Upper lobe of left lung (tissue), 6 donors: ENCODE measurements at regions not wholly inside any gene's neighbourhood (a gene's known extent, or its start where the extent isn't known, plus 50 kb on each side); places are given as distances from the start of the nearest gene placed in this dataset.
A peak's percentile ranks its signal among the peaks of the same experiment; 100 is the strongest.

Source experiments
- ATAC-seq, 2 donors: fragments of 200-7000 bp; cut with Tn5 transposase; one replicate each; pipeline ENCODE4 v1.9.1; 2022; ENCODE audit warnings: mild to moderate bottlenecking in 2 of 2, moderate library complexity in 2 of 2; ENCODE audit not compliant: low FRiP score in 2 of 2
- DNase-seq, 2 donors: peaks; one replicate each; pipeline ENCODE4 v3.0.0-alpha.2; 2019 to 2020
- H3K27ac ChIP-seq, 4 donors: fragments of 200-600 bp; sonication (generic); one replicate each; pipeline ENCODE4 v1.5.1; 2016 to 2019
- H3K27me3 ChIP-seq, 4 donors: fragments of 200-600 bp; sonication (generic); one replicate each; pipeline ENCODE4 v1.5.1; 2017 to 2019
- H3K36me3 ChIP-seq, 4 donors: fragments of 200-600 bp; sonication (generic); one replicate each; pipeline ENCODE4 v1.5.1; 2016 to 2019
- H3K4me1 ChIP-seq, 4 donors: fragments of 200-600 bp; sonication (generic); one replicate each; pipeline ENCODE4 v1.5.1; 2018 to 2019
- H3K4me3 ChIP-seq, 4 donors: fragments of 200-600 bp; sonication (generic); one replicate each; pipeline ENCODE4 v1.5.1; 2017 to 2019; ENCODE audit warnings: mild to moderate bottlenecking in 2 of 4, moderate library complexity in 1 of 4
- H3K9me3 ChIP-seq, 4 donors: fragments of 200-600 bp; sonication (generic); one replicate each; pipeline ENCODE4 v1.5.1; 2018 to 2019
- EP300 ChIP-seq, 4 donors: sonication (generic); formaldehyde crosslinking; IDR thresholded peaks; one replicate each; pipeline ENCODE4 v1.5.1; 2017; ENCODE audit warnings: antibody characterized with exemption in 4 of 4, control low read depth in 2 of 4
- POLR2A ChIP-seq, 4 donors: fragments of 450-650 bp; IDR thresholded peaks; one replicate each; pipeline ENCODE4 v1.5.1; 2016 to 2017; ENCODE audit warnings: antibody characterized with exemption in 4 of 4, mild to moderate bottlenecking in 2 of 4
- POLR2AphosphoS5 ChIP-seq, 2 donors: sonication (generic); formaldehyde crosslinking; IDR thresholded peaks; one replicate each; pipeline ENCODE4 v1.5.1; 2017; ENCODE audit warnings: antibody characterized with exemption in 2 of 2
- WGBS, 2 donors: methylation state at CpG; one replicate each; pipeline ENCODE4 v1.1.5; 2017 to 2018; 5-methylcytosine and 5-hydroxymethylcytosine counted together
- TF ChIP-seq, protein P1 (sequence below), 6 experiments: fragments of 450-650 bp in 4 of 6; fragments of 200-600 bp in 2 of 6; sonication (generic) in 2 of 6; IDR thresholded peaks; one replicate each; pipeline ENCODE4 v1.5.1; 2016 to 2019; ENCODE audit warnings: antibody characterized with exemption in 6 of 6
- donor health status: DM: no; HTN: no; CAD: no; lungs with moderate emphysema.
- donor health status: DM: no; HTN: yes; CAD: no; lungs with severe emphysema.

GRCh38 chr1:60978421-60979357 is 103.7 kb upstream of the NFIA start:
- no peaks in the 10 kb centered on the region for H3K4me1 ChIP-seq
- peak in 1 of 2 donors; percentile 36 for DNase-seq

DNA sequence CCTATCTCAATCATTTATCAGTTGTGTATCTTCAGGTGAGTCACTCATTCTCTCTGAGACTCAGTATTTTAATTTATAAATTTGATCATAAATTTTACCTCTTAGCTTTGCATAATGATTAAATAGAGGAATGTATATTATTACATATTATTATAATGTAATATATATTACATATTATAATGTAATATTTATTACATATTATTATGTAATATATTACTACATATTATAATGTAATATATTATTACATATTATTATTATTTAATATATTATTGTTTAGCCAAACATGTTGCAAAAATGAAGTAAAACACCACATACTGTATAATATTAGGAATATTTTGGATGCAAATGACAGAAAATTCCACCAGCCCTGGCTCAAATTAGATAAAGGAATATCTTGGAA is 104.7 kb upstream of the NFIA start:
- H3K27ac ChIP-seq, result no peak overlapping the region
- DNase-seq (no peak), ATAC-seq (no peak)
- no peaks in the 10 kb centered on the region for H3K36me3 ChIP-seq
- H3K9me3 ChIP-seq, result no peaks in the 10 kb centered on the region
- TF ChIP-seq POLR2A (IDR thresholded peaks at IDR 0.05), result no peak
- H3K4me3 ChIP-seq, result no peak overlapping the region
- no peaks in the 10 kb centered on the region for H3K27me3 ChIP-seq
- no peaks in the 10 kb centered on the region for H3K4me1 ChIP-seq

More at GRCh38 chr1:60978421-60979357, 103.7 kb upstream of the NFIA start:
- Histone ChIP-seq H3K27me3 (no peaks in the 10 kb centered on the region), H3K27ac (no peak overlapping the region), H3K9me3 (no peaks in the 10 kb centered on the region), H3K4me3 (no peak overlapping the region), H3K36me3 (no peaks in the 10 kb centered on the region)
- WGBS, 2 donors, result 48 to 59% methylated on average over 4 of the region's 4 CpGs
- TF ChIP-seq POLR2A (IDR thresholded peaks at IDR 0.05), result no peak
- TF ChIP-seq, protein P1, sequence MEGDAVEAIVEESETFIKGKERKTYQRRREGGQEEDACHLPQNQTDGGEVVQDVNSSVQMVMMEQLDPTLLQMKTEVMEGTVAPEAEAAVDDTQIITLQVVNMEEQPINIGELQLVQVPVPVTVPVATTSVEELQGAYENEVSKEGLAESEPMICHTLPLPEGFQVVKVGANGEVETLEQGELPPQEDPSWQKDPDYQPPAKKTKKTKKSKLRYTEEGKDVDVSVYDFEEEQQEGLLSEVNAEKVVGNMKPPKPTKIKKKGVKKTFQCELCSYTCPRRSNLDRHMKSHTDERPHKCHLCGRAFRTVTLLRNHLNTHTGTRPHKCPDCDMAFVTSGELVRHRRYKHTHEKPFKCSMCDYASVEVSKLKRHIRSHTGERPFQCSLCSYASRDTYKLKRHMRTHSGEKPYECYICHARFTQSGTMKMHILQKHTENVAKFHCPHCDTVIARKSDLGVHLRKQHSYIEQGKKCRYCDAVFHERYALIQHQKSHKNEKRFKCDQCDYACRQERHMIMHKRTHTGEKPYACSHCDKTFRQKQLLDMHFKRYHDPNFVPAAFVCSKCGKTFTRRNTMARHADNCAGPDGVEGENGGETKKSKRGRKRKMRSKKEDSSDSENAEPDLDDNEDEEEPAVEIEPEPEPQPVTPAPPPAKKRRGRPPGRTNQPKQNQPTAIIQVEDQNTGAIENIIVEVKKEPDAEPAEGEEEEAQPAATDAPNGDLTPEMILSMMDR (IDR thresholded peaks at IDR 0.05), result peak in 5 of 6 experiments; percentile 31 to 55 (median 50)
- ATAC-seq, result peak; percentile 65 to 72

DNA sequence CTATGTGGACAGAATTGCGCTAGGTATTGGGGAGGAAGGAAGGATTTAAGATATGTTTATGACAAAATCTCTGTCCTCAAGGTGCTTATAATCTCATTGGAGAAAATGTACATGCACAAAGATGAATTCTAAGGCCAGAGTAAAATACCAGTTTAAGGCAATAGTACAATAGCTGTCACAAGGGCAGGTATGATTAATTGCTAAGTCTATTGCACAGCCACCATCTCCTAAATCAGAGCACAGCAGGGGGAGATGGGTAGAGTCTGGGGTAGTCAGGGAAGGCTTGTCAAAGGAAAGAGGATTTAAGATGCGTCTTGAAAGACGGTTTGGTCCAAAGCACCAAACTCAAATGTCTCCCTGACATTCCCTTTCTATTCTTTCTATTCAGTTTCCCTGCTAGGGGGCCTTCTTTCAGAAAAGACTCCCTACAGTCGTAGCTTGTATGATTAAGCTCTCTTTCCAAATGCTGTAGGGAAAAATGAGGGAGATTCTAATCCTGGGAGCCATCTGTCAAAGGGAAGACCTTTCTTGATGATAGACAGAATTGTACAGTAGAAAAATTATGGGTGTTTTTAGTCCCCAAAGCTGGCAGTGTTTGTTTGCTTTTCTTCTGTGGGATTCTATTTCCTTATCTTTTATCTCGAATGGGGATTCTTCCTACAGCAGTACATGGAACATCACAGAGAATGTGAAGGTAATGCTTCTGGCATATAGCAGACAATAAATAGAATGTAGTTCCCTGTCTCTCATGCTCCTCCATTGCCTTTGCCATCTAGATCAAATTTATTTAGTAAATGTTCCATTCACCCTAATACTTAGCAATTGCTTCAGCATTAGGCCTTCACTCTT is 107.6 kb upstream of the NFIA start:
- no peaks in the 10 kb centered on the region for H3K27me3 ChIP-seq
- H3K36me3 ChIP-seq, result no peaks in the 10 kb centered on the region
- H3K27ac ChIP-seq, result no peak overlapping the region
- 89 to 92% methylated on average over 5 of the region's 5 CpGs for WGBS, 2 donors
- H3K4me3 ChIP-seq, result no peak overlapping the region
- no peak for TF ChIP-seq POLR2A (IDR thresholded peaks at IDR 0.05)
- TF ChIP-seq POLR2AphosphoS5 (IDR thresholded peaks at IDR 0.05), result no peak
- TF ChIP-seq, protein P1 (IDR thresholded peaks at IDR 0.05), result no peak
- no peak for ATAC-seq
- no peaks in the 10 kb centered on the region for H3K9me3 ChIP-seq
- DNase-seq, result no peak
- H3K4me1 ChIP-seq, result no peaks in the 10 kb centered on the region

DNA sequence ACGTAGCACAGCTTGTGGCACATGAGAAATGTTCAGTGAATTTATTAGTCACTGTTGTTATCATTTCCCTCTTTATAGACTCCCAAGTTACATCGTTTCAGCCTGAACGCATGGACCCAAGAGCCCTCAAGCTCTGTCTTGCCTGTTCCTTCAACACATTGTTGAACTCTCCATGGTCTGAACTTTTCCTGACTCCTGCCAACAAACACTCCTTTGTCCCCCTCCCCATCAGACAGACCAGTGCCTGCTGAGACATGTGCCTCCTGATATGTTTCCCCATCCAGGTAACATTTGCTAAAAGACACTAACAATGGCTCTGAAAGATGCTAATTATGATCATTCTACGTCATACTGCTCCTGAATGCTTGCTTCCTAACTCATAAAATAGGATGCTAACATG is 108.7 kb upstream of the NFIA start:
- WGBS, 2 donors, result 79 to 86% methylated on average over 4 of the region's 4 CpGs

DNA sequence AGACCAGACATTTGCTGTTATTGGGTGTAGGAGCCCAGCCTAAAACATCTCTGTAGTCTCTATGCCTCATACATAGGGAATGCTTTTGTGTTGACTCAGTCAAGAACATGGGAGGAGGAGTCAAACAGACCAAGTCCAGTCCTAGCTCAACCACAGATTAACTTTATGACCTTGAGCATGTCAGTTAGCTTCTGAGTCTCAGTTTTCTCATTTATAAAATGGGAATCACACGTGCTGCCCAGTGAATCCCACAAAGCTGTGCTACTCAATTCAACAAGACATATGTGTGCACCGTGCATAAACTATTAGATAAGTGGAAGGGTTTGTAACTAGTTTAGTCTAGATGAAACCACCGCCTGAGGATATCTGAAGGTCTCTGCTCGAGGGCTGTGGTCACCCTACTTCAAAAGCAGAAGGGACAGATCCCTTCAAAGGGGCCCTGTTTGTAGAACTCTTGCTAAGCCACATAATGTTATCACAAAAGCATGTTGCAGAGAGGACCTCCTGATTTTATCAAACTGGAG is 109.5 kb upstream of the NFIA start:
- Histone ChIP-seq H3K27me3 (no peaks in the 10 kb centered on the region), H3K4me1 (no peaks in the 10 kb centered on the region), H3K9me3 (no peaks in the 10 kb centered on the region), H3K4me3 (no peak overlapping the region), H3K36me3 (no peaks in the 10 kb centered on the region), H3K27ac (no peak overlapping the region)
- DNase-seq (no peak), ATAC-seq (peak; percentile 47 to 78)
- 84 to 91% methylated on average over 4 of the region's 4 CpGs for WGBS, 2 donors
- TF ChIP-seq, protein P1 (IDR thresholded peaks at IDR 0.05), result no peak
- TF ChIP-seq POLR2A (IDR thresholded peaks at IDR 0.05) (no peak), POLR2AphosphoS5 (IDR thresholded peaks at IDR 0.05) (no peak), EP300 (IDR thresholded peaks at IDR 0.05) (no peak)

More for the DNA sequence above, 108.7 kb upstream of the NFIA start:
- no peak for DNase-seq
- H3K36me3 ChIP-seq, result no peaks in the 10 kb centered on the region
- no peaks in the 10 kb centered on the region for H3K9me3 ChIP-seq
- H3K27me3 ChIP-seq, result no peaks in the 10 kb centered on the region
- H3K4me3 ChIP-seq, result no peak overlapping the region
- H3K27ac ChIP-seq, result no peak overlapping the region
- no peak for ATAC-seq
- H3K4me1 ChIP-seq, result no peaks in the 10 kb centered on the region
- TF ChIP-seq, protein P1 (IDR thresholded peaks at IDR 0.05), result no peak
- TF ChIP-seq POLR2A (IDR thresholded peaks at IDR 0.05), result no peak
- no peak for TF ChIP-seq POLR2AphosphoS5 (IDR thresholded peaks at IDR 0.05)
- no peak for TF ChIP-seq EP300 (IDR thresholded peaks at IDR 0.05)
